Keratinocyte (primary cell): ENCODE measurements at regions not wholly inside any gene's neighbourhood (a gene's known extent, or its start where the extent isn't known, plus 50 kb on each side); places are given as distances from the start of the nearest gene placed in this dataset.

ENCODE experiments used
- DNase-seq: peaks from one replicate; pipeline ENCODE4 v3.0.0-alpha.2; 2011; ENCODE audit warnings: low read depth, missing footprints, low spot score
- FAIRE-seq: peaks from 2 replicates; lab custom pipeline; 2011; peaks lifted over from hg19 to GRCh38; lab: Jason Lieb, UNC
- H2AFZ ChIP-seq: 2 replicates; pipeline ENCODE4 v1.6.0; 2012; ENCODE audit warnings: low read length, control low read depth, inconsistent platforms; ENCODE audit not compliant: control insufficient read depth
- H3K27ac ChIP-seq: 2 replicates; pipeline ENCODE4 v1.5.1; 2011; ENCODE audit warnings: low read length; ENCODE audit not compliant: control insufficient read depth, insufficient read depth
- H3K27me3 ChIP-seq: 3 replicates; pipeline ENCODE4 v1.6.0; 2011; ENCODE audit warnings: low read length; ENCODE audit not compliant: control insufficient read depth, insufficient read depth; ENCODE audit errors: extremely low read depth
- H3K36me3 ChIP-seq, 2 experiments: 2 replicates in 1 of 2; 3 replicates in 1 of 2; pipeline ENCODE4 v1.5.1; 2011; ENCODE audit warnings: low read length in 2 of 2, mild to moderate bottlenecking in 1 of 2; ENCODE audit not compliant: control insufficient read depth in 2 of 2, insufficient read depth in 2 of 2; ENCODE audit errors: extremely low read depth in 1 of 2
- H3K4me1 ChIP-seq: 3 replicates; pipeline ENCODE4 v1.5.1; 2011; ENCODE audit warnings: low read length; ENCODE audit not compliant: control insufficient read depth, insufficient read depth; ENCODE audit errors: extremely low read depth
- H3K4me2 ChIP-seq: 3 replicates; pipeline ENCODE4 v1.6.0; 2011; ENCODE audit warnings: low read depth, low read length; ENCODE audit not compliant: control insufficient read depth, insufficient read depth; ENCODE audit errors: extremely low read depth
- H3K4me3 ChIP-seq, 3 experiments: fragments of 200-600 bp in 1 of 3; sonication (generic) in 1 of 3; 2 replicates in 2 of 3; 3 replicates in 1 of 3; pipeline ENCODE4 v1.5.1; 2011 to 2016; ENCODE audit warnings: low read length in 3 of 3, mild to moderate bottlenecking in 3 of 3, control low read depth in 2 of 3, inconsistent platforms in 1 of 3, low read depth in 1 of 3, mixed read lengths in 1 of 3, mixed run types in 1 of 3, moderate library complexity in 1 of 3; ENCODE audit not compliant: control insufficient read depth in 2 of 3, insufficient read depth in 2 of 3; ENCODE audit errors: extremely low read depth in 1 of 3
- H3K79me2 ChIP-seq: 2 replicates; pipeline ENCODE4 v1.6.0; 2012; ENCODE audit warnings: low read length; ENCODE audit not compliant: control insufficient read depth, insufficient read depth
- H3K9ac ChIP-seq: 3 replicates; pipeline ENCODE4 v1.6.0; 2011; ENCODE audit warnings: low read length; ENCODE audit not compliant: control insufficient read depth, insufficient read depth; ENCODE audit errors: extremely low read depth
- H3K9me1 ChIP-seq: 3 replicates; pipeline ENCODE4 v1.6.0; 2011; ENCODE audit warnings: low read length; ENCODE audit not compliant: control insufficient read depth, insufficient read depth; ENCODE audit errors: extremely low read depth
- H3K9me3 ChIP-seq: 2 replicates; pipeline ENCODE4 v1.5.1; 2012; ENCODE audit warnings: low read depth, low read length; ENCODE audit not compliant: control insufficient read depth
- H4K20me1 ChIP-seq: 3 replicates; pipeline ENCODE4 v1.6.0; 2011; ENCODE audit warnings: low read length; ENCODE audit not compliant: control insufficient read depth, insufficient read depth; ENCODE audit errors: extremely low read depth
- CTCF ChIP-seq, 3 experiments: IDR thresholded peaks in 1 of 3; conservative IDR thresholded peaks in 1 of 3; optimal IDR thresholded peaks in 1 of 3; 2 replicates in 2 of 3; 3 replicates in 1 of 3; pipeline versions ENCODE3 to v1.5.1; 2011; ENCODE audit warnings: low read length in 3 of 3, mild to moderate bottlenecking in 3 of 3, moderate library complexity in 2 of 3, control low read depth in 1 of 3, inconsistent platforms in 1 of 3; ENCODE audit not compliant: insufficient read depth in 2 of 3; ENCODE audit errors: extremely low read depth in 1 of 3
- EZH2 ChIP-seq: IDR thresholded peaks from one replicate; pipeline ENCODE4 v1.6.1; 2012; ENCODE audit warnings: inconsistent platforms, mild to moderate bottlenecking, low read length, moderate library complexity
- dilution Hi-C: fragments of 300-500 bp; cut with MboI; formaldehyde crosslinking; loops from one replicate; pipeline ENCODE4 v1.7.0; 2020; ENCODE audit warnings: low sequenced_read_pairs; ENCODE audit not compliant: extremely low pct_ligation_motif_present

DNA sequence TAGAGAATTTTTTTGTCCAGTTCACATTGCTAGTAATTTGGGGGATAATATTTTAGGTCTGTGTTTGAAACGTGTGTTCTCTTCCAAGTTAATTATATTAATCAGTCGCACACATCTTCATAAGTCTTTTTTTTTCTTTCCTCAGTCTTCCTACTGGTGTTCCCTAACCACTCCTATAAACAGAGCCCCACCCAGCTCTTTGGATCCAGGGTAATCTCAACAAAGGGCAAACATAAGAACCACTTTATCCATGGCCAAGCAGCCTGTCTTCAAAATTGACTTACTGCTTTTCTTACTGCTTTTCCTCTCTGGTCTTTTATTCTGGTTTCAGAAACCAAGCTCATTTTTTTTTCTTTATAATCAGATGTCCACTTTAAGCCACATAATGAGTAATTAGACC, 266.8 kb upstream of the NECTIN3 start:
- H3K4me1 ChIP-seq: no peaks in the 10 kb centered on the region
- no peaks in the 10 kb centered on the region for H3K9me1 ChIP-seq
- TF ChIP-seq CTCF (optimal IDR thresholded peaks at IDR 0.05 in 1 of 3, IDR thresholded peaks at IDR 0.05 in 1 of 3, conservative IDR thresholded peaks at IDR 0.05 in 1 of 3; ENCODE audit: extremely low read depth in 1 of 3, insufficient read depth in 2 of 3, low read length in 3 of 3) (no peak), EZH2 (no peak)
- H3K79me2 ChIP-seq: no peaks in the 10 kb centered on the region
- dilution Hi-C loops: no loop called here
- no peak overlapping the region for H3K4me3 ChIP-seq
- H3K36me3 ChIP-seq: no peaks in the 10 kb centered on the region
- FAIRE-seq: no peak
- no peak for DNase-seq
- H3K9me3 ChIP-seq: no peaks in the 10 kb centered on the region
- no peak overlapping the region for H3K27ac ChIP-seq
- H3K4me2 ChIP-seq: no peak overlapping the region
- no peak overlapping the region for H3K9ac ChIP-seq
- H3K27me3 ChIP-seq: no peaks in the 10 kb centered on the region
- no peaks in the 10 kb centered on the region for H4K20me1 ChIP-seq
- H2AFZ ChIP-seq: no peak overlapping the region

- FAIRE-seq (no peak), DNase-seq (no peak)
- Histone ChIP-seq H3K4me3 (no peak overlapping the region), H3K36me3 (no peaks in the 10 kb centered on the region), H3K9me1 (no peaks in the 10 kb centered on the region), H3K79me2 (no peaks in the 10 kb centered on the region), H3K9ac (no peak overlapping the region), H3K27ac (no peak overlapping the region), H3K9me3 (no peaks in the 10 kb centered on the region), H2AFZ (no peak overlapping the region), H3K27me3 (no peaks in the 10 kb centered on the region), H4K20me1 (no peaks in the 10 kb centered on the region), H3K4me2 (no peak overlapping the region), H3K4me1 (no peaks in the 10 kb centered on the region)
- no peak for TF ChIP-seq CTCF (optimal IDR thresholded peaks at IDR 0.05 in 1 of 3, IDR thresholded peaks at IDR 0.05 in 1 of 3, conservative IDR thresholded peaks at IDR 0.05 in 1 of 3; ENCODE audit: extremely low read depth in 1 of 3, insufficient read depth in 2 of 3, low read length in 3 of 3)
- no peak for TF ChIP-seq EZH2
- dilution Hi-C loops: no loop called here
Measured at GRCh38 chr3:110806924-110807323, 264.7 kb upstream of the NECTIN3 start.
